Neural cell (in vitro differentiated cells): ENCODE measurements at regions not wholly inside any gene's neighbourhood (a gene's known extent, or its start where the extent isn't known, plus 50 kb on each side); places are given as distances from the start of the nearest gene placed in this dataset.

Experiments used
- H2AFZ ChIP-seq: fragments of 200-600, 300-800 bp; sonication (generic), shearing (Covaris generic); 2 replicates; pipeline ENCODE4 v1.6.0; 2014; ENCODE audit warnings: low read depth, mild to moderate bottlenecking, antibody characterized with exemption, low read length, moderate library complexity
- H3F3A ChIP-seq: fragments of 200-600 bp; shearing (Covaris generic); 2 replicates; pipeline ENCODE4 v1.6.1; 2016; ENCODE audit warnings: mild to moderate bottlenecking, moderate library complexity, mixed read lengths, antibody characterized with exemption, low read length; ENCODE audit not compliant: insufficient read depth, poor library complexity, severe bottlenecking
- H3K27ac ChIP-seq: fragments of 200-600, 300-800 bp; sonication (generic), shearing (Covaris generic); 2 replicates; pipeline ENCODE4 v1.5.1; 2014; ENCODE audit warnings: mild to moderate bottlenecking, low read length, moderate library complexity
- H3K27me3 ChIP-seq: fragments of 300-800, 200-600 bp; sonication (generic), shearing (Covaris generic); 2 replicates; pipeline ENCODE4 v1.6.0; 2014; ENCODE audit warnings: mild to moderate bottlenecking, low read depth, low read length, moderate library complexity; ENCODE audit not compliant: insufficient read depth
- H3K36me3 ChIP-seq: fragments of 300-800, 200-600 bp; sonication (generic), shearing (Covaris generic); 2 replicates; pipeline ENCODE4 v1.5.1; 2014; ENCODE audit warnings: mild to moderate bottlenecking, antibody characterized with exemption, low read length, moderate library complexity; ENCODE audit not compliant: insufficient read depth
- H3K4me2 ChIP-seq: fragments of 300-800, 200-600 bp; sonication (generic), shearing (Covaris generic); 2 replicates; pipeline ENCODE4 v1.6.0; 2014; ENCODE audit warnings: mild to moderate bottlenecking, low read length
- H3K4me3 ChIP-seq: fragments of 300-800, 200-600 bp; sonication (generic), shearing (Covaris generic); 2 replicates; pipeline ENCODE4 v1.5.1; 2014; ENCODE audit warnings: mild to moderate bottlenecking, low read length, moderate library complexity
- H3K79me2 ChIP-seq: fragments of 200-600 bp; shearing (Covaris generic); replicated peaks from 2 replicates; pipeline ENCODE4 v1.6.0; 2014; ENCODE audit warnings: mild to moderate bottlenecking, low read length, moderate library complexity; ENCODE audit not compliant: insufficient read depth
- H3K9ac ChIP-seq: fragments of 300-800, 200-600 bp; sonication (generic), shearing (Covaris generic); 2 replicates; pipeline ENCODE4 v1.6.1; 2016; ENCODE audit warnings: mild to moderate bottlenecking, low read length, mixed read lengths
- H3K9me2 ChIP-seq: fragments of 200-600 bp; shearing (Covaris generic); 2 replicates; pipeline ENCODE4 v1.6.1; 2016; ENCODE audit warnings: mild to moderate bottlenecking, low read length, mixed read lengths; ENCODE audit not compliant: insufficient read depth
- H3K9me3 ChIP-seq: fragments of 200-600, 300-800 bp; sonication (generic), shearing (Covaris generic); 2 replicates; pipeline ENCODE4 v1.6.1; 2016; ENCODE audit warnings: mild to moderate bottlenecking, mixed run types, low read length, moderate library complexity, mixed read lengths
- H4K20me1 ChIP-seq: fragments of 200-600 bp; shearing (Covaris generic); 2 replicates; pipeline ENCODE4 v1.6.1; 2016; ENCODE audit warnings: mild to moderate bottlenecking, mixed run types; ENCODE audit not compliant: insufficient read depth
- CTCF ChIP-seq: fragments of 450-650 bp; IDR thresholded peaks from 2 replicates; pipeline ENCODE4 v1.5.1; 2014; ENCODE audit warnings: antibody characterized with exemption, mild to moderate bottlenecking, moderate library complexity; ENCODE audit not compliant: poor library complexity, severe bottlenecking
- EP300 ChIP-seq: fragments of 450-650 bp; conservative IDR thresholded peaks from 2 replicates; pipeline ENCODE4 v1.6.1; 2014; ENCODE audit warnings: antibody characterized with exemption, mild to moderate bottlenecking, moderate library complexity; ENCODE audit not compliant: poor library complexity, severe bottlenecking
- EZH2 ChIP-seq: fragments of 200-600, 300-800 bp; shearing (Covaris generic), sonication (generic); IDR thresholded peaks from 2 replicates; pipeline ENCODE4 v1.6.1; 2014; ENCODE audit warnings: antibody characterized with exemption, low read length, borderline replicate concordance, mild to moderate bottlenecking; ENCODE audit not compliant: insufficient read depth, poor library complexity, severe bottlenecking
- MXI1 ChIP-seq: fragments of 450-650 bp; conservative IDR thresholded peaks from 2 replicates; pipeline ENCODE4 v1.6.1; 2014; ENCODE audit warnings: antibody characterized with exemption, mild to moderate bottlenecking; ENCODE audit not compliant: poor library complexity, severe bottlenecking
- POLR2AphosphoS5 ChIP-seq: IDR thresholded peaks from 2 replicates; pipeline ENCODE4 v1.6.1; 2012
- RAD21 ChIP-seq: fragments of 450-650 bp; conservative IDR thresholded peaks from 2 replicates; pipeline ENCODE4 v1.6.1; 2014; ENCODE audit warnings: antibody characterized with exemption, mild to moderate bottlenecking, moderate library complexity
- SMC3 ChIP-seq: fragments of 450-650 bp; conservative IDR thresholded peaks from 2 replicates; pipeline ENCODE4 v1.6.1; 2014; ENCODE audit warnings: antibody characterized with exemption, mild to moderate bottlenecking, moderate library complexity; ENCODE audit not compliant: poor library complexity
- TAF1 ChIP-seq: IDR thresholded peaks from 2 replicates; pipeline ENCODE4 v1.6.1; 2012; ENCODE audit warnings: low read depth
- TF ChIP-seq, protein P1 (sequence below): IDR thresholded peaks from 2 replicates; pipeline ENCODE4 v1.6.1; 2012; ENCODE audit warnings: borderline replicate concordance

GRCh38 chr14:61861320-61861865 lies 99.2 kb downstream of the SNAPC1 start:
- Histone ChIP-seq H3K9me3 (no peaks in the 10 kb centered on the region), H2AFZ (no peak overlapping the region), H3K9me2 (no peaks in the 10 kb centered on the region), H3K79me2 (no peaks in the 10 kb centered on the region), H3F3A (no peaks in the 10 kb centered on the region), H3K27me3 (no peaks in the 10 kb centered on the region), H3K4me3 (no peak overlapping the region), H3K36me3 (no peaks in the 10 kb centered on the region), H4K20me1 (no peaks in the 10 kb centered on the region), H3K9ac (no peak overlapping the region), H3K4me2 (no peak overlapping the region), H3K27ac (no peak overlapping the region)
- no peak for TF ChIP-seq POLR2AphosphoS5
- TF ChIP-seq EP300: no peak
- no peak for TF ChIP-seq EZH2
- no peak for TF ChIP-seq MXI1
- TF ChIP-seq, protein P1, sequence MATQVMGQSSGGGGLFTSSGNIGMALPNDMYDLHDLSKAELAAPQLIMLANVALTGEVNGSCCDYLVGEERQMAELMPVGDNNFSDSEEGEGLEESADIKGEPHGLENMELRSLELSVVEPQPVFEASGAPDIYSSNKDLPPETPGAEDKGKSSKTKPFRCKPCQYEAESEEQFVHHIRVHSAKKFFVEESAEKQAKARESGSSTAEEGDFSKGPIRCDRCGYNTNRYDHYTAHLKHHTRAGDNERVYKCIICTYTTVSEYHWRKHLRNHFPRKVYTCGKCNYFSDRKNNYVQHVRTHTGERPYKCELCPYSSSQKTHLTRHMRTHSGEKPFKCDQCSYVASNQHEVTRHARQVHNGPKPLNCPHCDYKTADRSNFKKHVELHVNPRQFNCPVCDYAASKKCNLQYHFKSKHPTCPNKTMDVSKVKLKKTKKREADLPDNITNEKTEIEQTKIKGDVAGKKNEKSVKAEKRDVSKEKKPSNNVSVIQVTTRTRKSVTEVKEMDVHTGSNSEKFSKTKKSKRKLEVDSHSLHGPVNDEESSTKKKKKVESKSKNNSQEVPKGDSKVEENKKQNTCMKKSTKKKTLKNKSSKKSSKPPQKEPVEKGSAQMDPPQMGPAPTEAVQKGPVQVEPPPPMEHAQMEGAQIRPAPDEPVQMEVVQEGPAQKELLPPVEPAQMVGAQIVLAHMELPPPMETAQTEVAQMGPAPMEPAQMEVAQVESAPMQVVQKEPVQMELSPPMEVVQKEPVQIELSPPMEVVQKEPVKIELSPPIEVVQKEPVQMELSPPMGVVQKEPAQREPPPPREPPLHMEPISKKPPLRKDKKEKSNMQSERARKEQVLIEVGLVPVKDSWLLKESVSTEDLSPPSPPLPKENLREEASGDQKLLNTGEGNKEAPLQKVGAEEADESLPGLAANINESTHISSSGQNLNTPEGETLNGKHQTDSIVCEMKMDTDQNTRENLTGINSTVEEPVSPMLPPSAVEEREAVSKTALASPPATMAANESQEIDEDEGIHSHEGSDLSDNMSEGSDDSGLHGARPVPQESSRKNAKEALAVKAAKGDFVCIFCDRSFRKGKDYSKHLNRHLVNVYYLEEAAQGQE: no peak
- TF ChIP-seq TAF1: no peak
- TF ChIP-seq RAD21: no peak
- TF ChIP-seq SMC3: no peak
- TF ChIP-seq CTCF: no peak

DNA sequence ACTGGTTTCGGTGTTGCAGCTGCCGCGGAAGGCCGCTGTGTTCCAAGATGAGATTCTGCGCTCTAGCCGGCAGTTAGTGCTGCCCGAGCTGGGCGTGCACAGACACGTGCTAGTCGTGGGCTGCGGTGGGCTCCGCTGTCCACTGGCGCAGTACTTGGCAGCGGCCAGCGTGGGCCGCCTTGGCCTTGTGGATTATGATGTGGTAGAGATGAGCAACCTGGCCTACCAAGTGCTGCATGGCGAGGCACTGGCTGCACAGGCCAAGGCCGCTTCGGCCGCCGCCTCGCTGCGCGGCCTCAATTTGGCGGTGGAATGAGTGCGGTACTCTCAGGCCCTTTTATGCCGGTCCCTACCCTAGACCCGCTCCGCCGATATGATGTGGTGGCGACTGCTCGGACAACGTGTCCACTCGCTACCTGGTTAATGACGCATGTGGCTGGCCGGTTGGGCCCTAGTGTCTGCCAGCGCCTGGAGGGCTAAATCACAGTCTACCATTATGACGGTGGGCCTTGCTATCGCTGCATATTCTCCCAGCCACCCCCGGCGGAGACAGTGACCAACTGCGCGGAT lies 102.2 kb downstream of the SNAPC1 start:
- no peak for TF ChIP-seq RAD21
- TF ChIP-seq EP300: no peak
- TF ChIP-seq TAF1: no peak
- no peak for TF ChIP-seq EZH2
- TF ChIP-seq, protein P1: no peak
- no peak for TF ChIP-seq POLR2AphosphoS5
- no peak for TF ChIP-seq CTCF
- TF ChIP-seq MXI1: no peak
- TF ChIP-seq SMC3: no peak
- no peaks in the 10 kb centered on the region for H3K9me3 ChIP-seq
- H3K36me3 ChIP-seq: no peaks in the 10 kb centered on the region
- H3K4me3 ChIP-seq: no peak overlapping the region
- H3K4me2 ChIP-seq: no peak overlapping the region
- no peak overlapping the region for H3K9ac ChIP-seq
- no peaks in the 10 kb centered on the region for H3K27me3 ChIP-seq
- H3F3A ChIP-seq: no peaks in the 10 kb centered on the region
- no peaks in the 10 kb centered on the region for H4K20me1 ChIP-seq
- H2AFZ ChIP-seq: no peak overlapping the region
- no peak overlapping the region for H3K27ac ChIP-seq
- no peaks in the 10 kb centered on the region for H3K79me2 ChIP-seq
- no peaks in the 10 kb centered on the region for H3K9me2 ChIP-seq
